ENCODE measurements at regions not wholly inside any gene's neighbourhood (a gene's known extent, or its start where the extent isn't known, plus 50 kb on each side); places are given as distances from the start of the nearest gene placed in this dataset.

GRCh38 chr11:80457823-80458222 lies 1017.0 kb upstream of the TENM4 start:
- no peak for DNase-seq

- no peak for DNase-seq
Observed at GRCh38 chr11:80455818-80456217, 1015.0 kb upstream of the TENM4 start.

GRCh38 chr11:80451105-80451504 lies 1010.3 kb upstream of the TENM4 start:
- DNase-seq, result no peak

GRCh38 chr11:80448709-80449108 lies 1007.9 kb upstream of the TENM4 start:
- no peak for DNase-seq

- DNase-seq, result no peak
Observed at GRCh38 chr11:80443177-80443576, 1002.3 kb upstream of the TENM4 start.

- DNase-seq, result no peak
Observed at GRCh38 chr11:80441821-80442220, 1001.0 kb upstream of the TENM4 start.

GRCh38 chr11:80440835-80441234 lies 1000.0 kb upstream of the TENM4 start:
- DNase-seq, result no peak

GRCh38 chr11:80436547-80436946 lies 995.7 kb upstream of the TENM4 start:
- no peak for DNase-seq

- no peak for DNase-seq
Observed at GRCh38 chr11:80435345-80435744, 994.5 kb upstream of the TENM4 start.

- DNase-seq, result no peak
Observed at GRCh38 chr11:80432057-80432456, 991.2 kb upstream of the TENM4 start.

- DNase-seq, result no peak
Observed at GRCh38 chr11:80424012-80424695, 983.3 kb upstream of the TENM4 start.

GRCh38 chr11:80420374-80420773 lies 979.5 kb upstream of the TENM4 start:
- no peak for DNase-seq

- DNase-seq, result no peak
Observed at GRCh38 chr11:80417681-80418080, 976.9 kb upstream of the TENM4 start.

- DNase-seq, result no peak
Observed at GRCh38 chr11:80415580-80415979, 974.8 kb upstream of the TENM4 start.

- DNase-seq, result no peak
Observed at GRCh38 chr11:80414181-80415165, 973.6 kb upstream of the TENM4 start.

- no peak for DNase-seq
Observed at GRCh38 chr11:80412604-80413003, 971.8 kb upstream of the TENM4 start.

GRCh38 chr11:80393210-80393609 lies 952.4 kb upstream of the TENM4 start:
- DNase-seq, result no peak

- no peak for DNase-seq
Observed at GRCh38 chr11:80390505-80390904, 949.7 kb upstream of the TENM4 start.

- DNase-seq, result no peak
Observed at GRCh38 chr11:80388536-80388935, 947.7 kb upstream of the TENM4 start.

GRCh38 chr11:80388130-80388529 lies 947.3 kb upstream of the TENM4 start:
- no peak for DNase-seq

GRCh38 chr11:80383655-80384054 lies 942.8 kb upstream of the TENM4 start:
- DNase-seq, result no peak

- peak in 1 of 2 experiments; percentile 44 for DNase-seq
Observed at GRCh38 chr11:80379620-80380278, 938.9 kb upstream of the TENM4 start.

GRCh38 chr11:80371931-80372330 lies 931.1 kb upstream of the TENM4 start:
- no peak for DNase-seq

GRCh38 chr11:80365980-80366379 lies 925.1 kb upstream of the TENM4 start:
- no peak for DNase-seq

All from NCI-H2081 (cell line).